NT2/D1 (cell line): ENCODE measurements at regions not wholly inside any gene's neighbourhood (a gene's known extent, or its start where the extent isn't known, plus 50 kb on each side); places are given as distances from the start of the nearest gene placed in this dataset.

ENCODE experiments used
- SUZ12 ChIP-seq: IDR thresholded peaks from 2 replicates; pipeline ENCODE4 v1.6.1; 2011; ENCODE audit not compliant: insufficient read length, insufficient read depth; ENCODE audit errors: extremely low read depth
- YY1 ChIP-seq: IDR thresholded peaks from 2 replicates; pipeline ENCODE4 v1.6.1; 2011; ENCODE audit not compliant: insufficient read length, insufficient read depth
- ZNF274 ChIP-seq: IDR thresholded peaks from 2 replicates; pipeline ENCODE4 v1.6.1; 2011; ENCODE audit warnings: mild to moderate bottlenecking, low read depth, low read length

DNA sequence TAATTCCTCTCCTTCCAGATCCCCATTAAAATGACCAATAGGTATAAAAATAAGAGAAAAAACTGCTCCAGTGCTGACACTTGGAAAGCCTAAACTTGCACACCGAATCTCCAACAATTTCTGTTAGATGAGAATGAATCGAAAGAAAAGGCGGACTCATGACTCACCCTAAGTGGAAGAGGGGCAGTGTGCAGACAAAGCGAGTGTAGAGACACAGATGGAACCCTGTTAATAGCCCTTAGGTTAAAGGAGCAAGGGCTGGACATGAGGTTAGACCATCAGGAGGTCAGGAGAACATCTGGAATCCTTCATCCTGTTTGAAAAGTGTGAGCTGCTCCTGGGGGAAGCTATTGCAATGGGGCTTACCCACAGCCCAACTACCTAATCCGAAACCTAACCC lies 103.4 kb upstream of the GLI3 start:
- TF ChIP-seq YY1 (no peak), SUZ12 (no peak), ZNF274 (no peak)
